ENCODE measurements at regions not wholly inside any gene's neighbourhood (a gene's known extent, or its start where the extent isn't known, plus 50 kb on each side); places are given as distances from the start of the nearest gene placed in this dataset.

GRCh38 chr5:3010953-3011763 is 259.7 kb upstream of the IRX2 start:
- TF ChIP-seq CTCF (IDR thresholded peaks at IDR 0.05), result no peak
- no peak for TF ChIP-seq POLR2A (IDR thresholded peaks at IDR 0.05)

Measured in body of pancreas (tissue), 4 donors.